Lung (tissue), 11 donors: ENCODE measurements at regions not wholly inside any gene's neighbourhood (a gene's known extent, or its start where the extent isn't known, plus 50 kb on each side); places are given as distances from the start of the nearest gene placed in this dataset.

Source experiments
- ATAC-seq: fragments of 200-7000 bp; cut with Tn5 transposase; one replicate; pipeline ENCODE4 v1.9.1; 2020; ENCODE audit warnings: moderate number of reproducible peaks; ENCODE audit not compliant: insufficient read depth, low FRiP score
- DNase-seq, 3 donors: peaks; one replicate each; pipeline ENCODE4 v3.0.0-alpha.2; 2013 to 2017
- H3K27ac ChIP-seq, 2 donors: one replicate each; pipeline ENCODE4 v1.5.1; 2013; ENCODE audit warnings: mild to moderate bottlenecking in 2 of 2, moderate library complexity in 2 of 2, control low read depth in 1 of 2, inconsistent platforms in 1 of 2, low read depth in 1 of 2, low read length in 1 of 2
- H3K27me3 ChIP-seq, 3 donors: one replicate each; pipeline ENCODE4 v1.5.1; 2013; ENCODE audit warnings: low read length in 2 of 3; ENCODE audit not compliant: control insufficient read depth in 3 of 3, insufficient read depth in 3 of 3
- H3K36me3 ChIP-seq, 4 donors: one replicate each; pipeline ENCODE4 v1.5.1; 2013; ENCODE audit warnings: low read length in 4 of 4, mild to moderate bottlenecking in 1 of 4, moderate library complexity in 1 of 4; ENCODE audit not compliant: control insufficient read depth in 4 of 4, insufficient read depth in 4 of 4
- H3K4me1 ChIP-seq, 5 donors: one replicate each; pipeline ENCODE4 v1.5.1; 2013; ENCODE audit warnings: low read length in 5 of 5, mild to moderate bottlenecking in 2 of 5, moderate library complexity in 1 of 5; ENCODE audit not compliant: control insufficient read depth in 5 of 5, insufficient read depth in 5 of 5
- H3K4me3 ChIP-seq: one replicate; pipeline ENCODE4 v1.5.1; 2013; ENCODE audit warnings: mild to moderate bottlenecking, control low read depth, moderate library complexity
- H3K9ac ChIP-seq, 2 donors: one replicate each; pipeline ENCODE4 v1.5.1; 2013; ENCODE audit warnings: low read length in 2 of 2, control low read depth in 1 of 2; ENCODE audit not compliant: insufficient read depth in 1 of 2
- H3K9me3 ChIP-seq, 4 donors: one replicate each; pipeline ENCODE4 v1.5.1; 2013; ENCODE audit warnings: low read length in 3 of 4, mild to moderate bottlenecking in 1 of 4, moderate library complexity in 1 of 4; ENCODE audit not compliant: control insufficient read depth in 4 of 4, insufficient read depth in 3 of 4
- CTCF ChIP-seq: IDR thresholded peaks from 2 replicates; pipeline ENCODE4 v1.5.1; 2012; ENCODE audit warnings: mild to moderate bottlenecking; ENCODE audit errors: control extremely low read depth, extremely low read depth
- WGBS, 2 donors: extraction: QIAGEN DNeasy Blood & Tissue Kit; methylation state at CpG; one replicate each; pipeline ENCODE4 v1.1.7; 2013; 5-methylcytosine and 5-hydroxymethylcytosine counted together
- donor health status: control.
- donor health status: control.
- donor health status: Bipolar disorder and iron deficiency.
- donor health status: healthy.
- donor health status: DM: yes; HTN: yes; CAD: no.

GRCh38 chr5:92886751-92887150 lies 694.3 kb downstream of the NR2F1-AS1 start:
- H3K4me1 ChIP-seq = peaks cover 0 to 4% (median 0%) of the 10 kb centered on the region in 5 donors
- peaks cover 0 to 6% (median 0%) of the 10 kb centered on the region in 4 donors for H3K9me3 ChIP-seq
- 45 to 53% methylated on average over 3 of the region's 3 CpGs for WGBS, 2 donors
- no peak overlapping the region for H3K9ac ChIP-seq
- no peak for TF ChIP-seq CTCF
- no peaks in the 10 kb centered on the region for H3K27me3 ChIP-seq
- no peak overlapping the region for H3K4me3 ChIP-seq
- no peak for ATAC-seq
- no peaks in the 10 kb centered on the region for H3K36me3 ChIP-seq
- no peak overlapping the region for H3K27ac ChIP-seq
- DNase-seq = no peak

DNA sequence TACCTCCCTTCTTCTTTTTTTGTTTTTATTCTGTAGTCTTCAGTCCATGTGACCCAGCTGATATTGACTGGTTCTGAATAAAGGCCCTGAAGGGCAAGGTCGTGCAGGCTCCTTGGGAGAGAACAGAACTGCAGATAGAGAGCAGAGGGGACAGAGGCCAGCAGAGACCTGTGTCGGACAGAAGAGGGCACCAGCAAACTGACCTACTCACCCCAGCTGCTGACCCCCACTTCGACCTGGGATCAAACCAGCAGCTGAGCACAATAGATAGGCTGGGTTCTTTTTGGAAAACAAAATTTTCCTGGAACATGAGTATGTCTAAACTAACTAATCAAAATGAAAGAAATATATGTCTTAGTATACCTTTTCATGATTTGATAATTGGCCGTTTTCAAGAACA lies 695.1 kb downstream of the NR2F1-AS1 start:
- 50 to 65% methylated on average over 4 of the region's 4 CpGs for WGBS, 2 donors
- H3K4me3 ChIP-seq = no peak overlapping the region
- no peaks in the 10 kb centered on the region for H3K36me3 ChIP-seq
- H3K27ac ChIP-seq = no peak overlapping the region
- ATAC-seq (no peak), DNase-seq (no peak)
- H3K9ac ChIP-seq = no peak overlapping the region
- TF ChIP-seq CTCF = no peak
- H3K9me3 ChIP-seq = peaks cover 0 to 6% (median 0%) of the 10 kb centered on the region in 4 donors
- peaks cover 0 to 4% (median 0%) of the 10 kb centered on the region in 5 donors for H3K4me1 ChIP-seq
- H3K27me3 ChIP-seq = no peaks in the 10 kb centered on the region

DNA sequence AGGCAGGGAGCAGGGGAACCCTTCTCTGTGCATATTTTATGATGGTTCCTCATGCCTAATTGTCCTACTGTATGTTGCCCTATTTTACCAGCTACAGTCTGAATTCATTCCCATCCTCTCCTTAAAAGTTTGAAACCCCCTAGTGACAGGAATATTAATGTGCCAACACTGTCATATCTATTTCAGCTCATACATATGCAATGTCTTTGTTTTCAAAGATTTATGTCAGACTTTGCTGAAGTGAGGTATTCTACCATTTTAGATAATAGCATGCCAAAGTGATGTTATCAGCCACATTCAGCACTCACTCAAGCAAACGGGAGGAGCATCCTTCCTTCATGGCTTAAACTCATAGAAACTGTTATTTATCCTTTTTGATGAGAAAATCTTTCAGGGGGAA lies 696.5 kb downstream of the NR2F1-AS1 start:
- peaks cover 0 to 4% (median 0%) of the 10 kb centered on the region in 4 donors for H3K9me3 ChIP-seq
- TF ChIP-seq CTCF = no peak
- no peaks in the 10 kb centered on the region for H3K36me3 ChIP-seq
- H3K4me3 ChIP-seq = no peak overlapping the region
- DNase-seq (no peak), ATAC-seq (no peak)
- WGBS, 2 donors = 37 to 44% methylated on average over 1 of the region's 1 CpG
- H3K4me1 ChIP-seq = peaks cover 0 to 4% (median 0%) of the 10 kb centered on the region in 5 donors
- no peak overlapping the region for H3K9ac ChIP-seq
- no peak overlapping the region for H3K27ac ChIP-seq
- no peaks in the 10 kb centered on the region for H3K27me3 ChIP-seq
